Hepatocyte (in vitro differentiated cells): ENCODE measurements at regions not wholly inside any gene's neighbourhood (a gene's known extent, or its start where the extent isn't known, plus 50 kb on each side); places are given as distances from the start of the nearest gene placed in this dataset.

Experiments
- DNase-seq: peaks from one replicate; pipeline ENCODE4 v3.0.0-alpha.2; 2016; ENCODE audit warnings: low spot score
- H2AFZ ChIP-seq: fragments of 200-600 bp; sonication (generic); 2 replicates; pipeline ENCODE4 v1.6.0; 2016; ENCODE audit warnings: antibody characterized with exemption, mild to moderate bottlenecking
- H3K27ac ChIP-seq: fragments of 200-600 bp; sonication (generic); 2 replicates; pipeline ENCODE4 v1.5.1; 2016; ENCODE audit warnings: mild to moderate bottlenecking
- H3K27me3 ChIP-seq: fragments of 200-600 bp; sonication (generic); 2 replicates; pipeline ENCODE4 v1.6.1; 2016
- H3K36me3 ChIP-seq: fragments of 200-600 bp; sonication (generic); replicated peaks from 2 replicates; pipeline ENCODE4 v1.5.1; 2016; ENCODE audit warnings: low read depth; ENCODE audit not compliant: insufficient read depth
- H3K4me1 ChIP-seq: fragments of 200-600 bp; sonication (generic); 2 replicates; pipeline ENCODE4 v1.5.1; 2016; ENCODE audit warnings: mild to moderate bottlenecking, moderate library complexity; ENCODE audit not compliant: insufficient read depth
- H3K4me2 ChIP-seq: fragments of 200-600 bp; sonication (generic); 2 replicates; pipeline ENCODE4 v1.6.0; 2016
- H3K4me3 ChIP-seq: fragments of 200-600 bp; sonication (generic); 2 replicates; pipeline ENCODE4 v1.5.1; 2016; ENCODE audit warnings: mild to moderate bottlenecking
- H3K79me2 ChIP-seq: fragments of 200-600 bp; sonication (generic); 2 replicates; pipeline ENCODE4 v1.6.0; 2017; ENCODE audit warnings: mild to moderate bottlenecking
- H3K9me2 ChIP-seq: fragments of 200-600 bp; sonication (generic); replicated peaks from 2 replicates; pipeline ENCODE4 v1.6.0; 2017; ENCODE audit warnings: mild to moderate bottlenecking; ENCODE audit not compliant: insufficient read depth
- H3K9me3 ChIP-seq: fragments of 200-600 bp; sonication (generic); 2 replicates; pipeline ENCODE4 v1.5.1; 2016; ENCODE audit warnings: low read depth, mild to moderate bottlenecking
- H4K20me1 ChIP-seq: fragments of 200-600 bp; sonication (generic); 2 replicates; pipeline ENCODE4 v1.6.0; 2016; ENCODE audit warnings: mild to moderate bottlenecking; ENCODE audit not compliant: insufficient read depth, poor library complexity, severe bottlenecking
- EZH2 ChIP-seq: fragments of 200-600 bp; sonication (generic); IDR thresholded peaks from 2 replicates; pipeline ENCODE4 v1.6.1; 2016; ENCODE audit warnings: antibody characterized with exemption, mild to moderate bottlenecking, borderline replicate concordance
- EZH2phosphoT487 ChIP-seq: fragments of 200-600 bp; sonication (generic); IDR thresholded peaks from one replicate; pipeline ENCODE4 v1.6.1; 2018; ENCODE audit warnings: antibody characterized with exemption, mild to moderate bottlenecking, low read depth, moderate library complexity; ENCODE audit not compliant: unreplicated experiment, severe bottlenecking
- WGBS: methylation state at CpG from one replicate; pipeline ENCODE4 v1.1.6; 2016; ENCODE audit warnings: low lambda C conversion rate; ENCODE audit errors: missing lambda C conversion rate; 5-methylcytosine and 5-hydroxymethylcytosine counted together
- TF ChIP-seq, protein P1 (sequence below): fragments of 200-600 bp; sonication (generic); IDR thresholded peaks from 2 replicates; pipeline ENCODE4 v1.5.1; 2016; ENCODE audit warnings: antibody characterized with exemption, mild to moderate bottlenecking; ENCODE audit not compliant: poor library complexity

DNA sequence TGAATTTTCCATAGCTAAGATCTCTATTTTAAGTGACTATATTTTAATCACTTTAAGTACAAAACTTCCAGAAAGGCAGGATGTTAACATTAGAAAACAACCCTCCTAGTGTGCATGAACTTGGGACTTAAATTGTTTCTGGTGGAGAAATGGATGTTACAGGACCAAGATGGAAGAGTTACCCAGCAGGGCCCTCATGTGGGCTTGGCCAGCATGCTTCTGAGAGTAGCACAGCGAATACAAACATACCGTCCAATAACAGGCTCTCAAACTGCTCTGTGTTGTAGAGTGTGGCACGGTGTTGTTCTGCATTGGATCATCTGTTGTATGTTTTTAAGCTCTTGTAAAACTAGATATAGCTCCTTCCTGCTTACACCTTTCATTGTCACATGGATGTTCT is 346.1 kb upstream of the SMIM21 start:
- no peak overlapping the region for H2AFZ ChIP-seq
- WGBS = 57% methylated on average over 3 of the region's 3 CpGs
- DNase-seq = no peak

DNA sequence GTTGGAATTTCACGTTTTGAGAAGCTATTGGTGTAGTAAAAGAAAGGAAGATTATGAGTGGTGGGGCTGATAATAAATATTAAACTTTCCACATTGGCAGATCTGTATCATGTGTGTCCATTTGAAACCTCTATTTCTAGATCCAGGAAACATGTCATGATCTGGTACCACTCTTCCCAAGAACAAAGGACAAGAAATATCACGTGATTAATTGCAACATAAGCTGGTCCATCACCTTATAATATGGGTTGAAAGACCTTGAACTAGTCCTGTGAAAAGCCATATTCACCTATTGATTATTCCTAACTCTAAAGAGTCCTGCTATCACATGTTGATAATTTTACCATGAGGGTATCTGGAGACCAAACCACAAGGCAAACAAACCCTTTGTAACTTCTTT is 335.3 kb upstream of the SMIM21 start:
- no peak overlapping the region for H2AFZ ChIP-seq
- H3K4me2 ChIP-seq = no peak overlapping the region
- no peaks in the 10 kb centered on the region for H4K20me1 ChIP-seq
- no peaks in the 10 kb centered on the region for H3K9me3 ChIP-seq
- TF ChIP-seq EZH2phosphoT487 = no peak
- TF ChIP-seq, protein P1, sequence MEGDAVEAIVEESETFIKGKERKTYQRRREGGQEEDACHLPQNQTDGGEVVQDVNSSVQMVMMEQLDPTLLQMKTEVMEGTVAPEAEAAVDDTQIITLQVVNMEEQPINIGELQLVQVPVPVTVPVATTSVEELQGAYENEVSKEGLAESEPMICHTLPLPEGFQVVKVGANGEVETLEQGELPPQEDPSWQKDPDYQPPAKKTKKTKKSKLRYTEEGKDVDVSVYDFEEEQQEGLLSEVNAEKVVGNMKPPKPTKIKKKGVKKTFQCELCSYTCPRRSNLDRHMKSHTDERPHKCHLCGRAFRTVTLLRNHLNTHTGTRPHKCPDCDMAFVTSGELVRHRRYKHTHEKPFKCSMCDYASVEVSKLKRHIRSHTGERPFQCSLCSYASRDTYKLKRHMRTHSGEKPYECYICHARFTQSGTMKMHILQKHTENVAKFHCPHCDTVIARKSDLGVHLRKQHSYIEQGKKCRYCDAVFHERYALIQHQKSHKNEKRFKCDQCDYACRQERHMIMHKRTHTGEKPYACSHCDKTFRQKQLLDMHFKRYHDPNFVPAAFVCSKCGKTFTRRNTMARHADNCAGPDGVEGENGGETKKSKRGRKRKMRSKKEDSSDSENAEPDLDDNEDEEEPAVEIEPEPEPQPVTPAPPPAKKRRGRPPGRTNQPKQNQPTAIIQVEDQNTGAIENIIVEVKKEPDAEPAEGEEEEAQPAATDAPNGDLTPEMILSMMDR = no peak
- no peak for TF ChIP-seq EZH2
- no peaks in the 10 kb centered on the region for H3K4me1 ChIP-seq
- 80% methylated on average over 2 of the region's 2 CpGs for WGBS
- H3K9me2 ChIP-seq = no peaks in the 10 kb centered on the region
- H3K4me3 ChIP-seq = no peak overlapping the region
- no peak overlapping the region for H3K27ac ChIP-seq
- no peak for DNase-seq
- no peaks in the 10 kb centered on the region for H3K27me3 ChIP-seq
- H3K79me2 ChIP-seq = no peaks in the 10 kb centered on the region
- H3K36me3 ChIP-seq = no peaks in the 10 kb centered on the region

More for the DNA sequence above, 346.1 kb upstream of the SMIM21 start:
- TF ChIP-seq, protein P1 = peak; percentile 12
- TF ChIP-seq EZH2 = no peak
- TF ChIP-seq EZH2phosphoT487 = no peak
- Histone ChIP-seq H3K9me3 (no peaks in the 10 kb centered on the region), H3K36me3 (no peaks in the 10 kb centered on the region), H3K27me3 (no peaks in the 10 kb centered on the region), H3K4me3 (no peak overlapping the region), H4K20me1 (no peaks in the 10 kb centered on the region), H3K27ac (no peak overlapping the region), H3K79me2 (no peaks in the 10 kb centered on the region), H3K9me2 (no peaks in the 10 kb centered on the region), H3K4me1 (no peaks in the 10 kb centered on the region), H3K4me2 (no peak overlapping the region)

- no peaks in the 10 kb centered on the region for H3K79me2 ChIP-seq
- no peak overlapping the region for H2AFZ ChIP-seq
- 88% methylated on average over 1 of the region's 1 CpG for WGBS
- no peaks in the 10 kb centered on the region for H3K4me1 ChIP-seq
- no peak overlapping the region for H3K27ac ChIP-seq
- no peak for TF ChIP-seq EZH2phosphoT487
- TF ChIP-seq, protein P1 = no peak
- TF ChIP-seq EZH2 = no peak
- DNase-seq = no peak
- no peaks in the 10 kb centered on the region for H3K27me3 ChIP-seq
- H4K20me1 ChIP-seq = no peaks in the 10 kb centered on the region
- no peaks in the 10 kb centered on the region for H3K9me3 ChIP-seq
- no peaks in the 10 kb centered on the region for H3K36me3 ChIP-seq
- no peak overlapping the region for H3K4me3 ChIP-seq
- H3K9me2 ChIP-seq = no peaks in the 10 kb centered on the region
- no peak overlapping the region for H3K4me2 ChIP-seq
Observed at GRCh38 chr18:75760208-75760607, 332.7 kb upstream of the SMIM21 start.

DNA sequence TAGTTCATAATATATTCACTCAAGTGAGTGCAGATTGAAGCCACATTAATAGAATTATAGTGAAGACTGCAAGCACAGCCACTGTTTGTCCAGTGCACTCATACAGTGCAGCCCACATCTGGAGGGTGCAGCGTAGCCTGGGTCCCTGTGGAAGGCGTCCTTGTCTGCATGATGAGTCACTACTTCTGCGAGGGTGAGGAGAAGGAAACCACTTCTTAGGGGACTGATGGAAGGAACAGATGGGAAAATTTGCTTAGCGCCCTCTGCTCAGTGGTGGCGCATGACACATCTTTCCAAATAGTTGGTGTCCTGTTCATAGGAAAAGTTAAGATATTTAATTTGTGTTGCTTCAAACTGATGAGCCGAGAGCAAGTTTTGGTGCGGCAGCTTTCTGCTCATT is 330.4 kb upstream of the SMIM21 start:
- no peaks in the 10 kb centered on the region for H4K20me1 ChIP-seq
- H3K9me2 ChIP-seq = no peaks in the 10 kb centered on the region
- DNase-seq = no peak
- H2AFZ ChIP-seq = no peak overlapping the region
- H3K4me2 ChIP-seq = no peak overlapping the region
- 65% methylated on average over 7 of the region's 7 CpGs for WGBS
- H3K9me3 ChIP-seq = no peaks in the 10 kb centered on the region
- H3K4me1 ChIP-seq = no peaks in the 10 kb centered on the region
- no peaks in the 10 kb centered on the region for H3K79me2 ChIP-seq
- no peak overlapping the region for H3K4me3 ChIP-seq
- TF ChIP-seq, protein P1 = no peak
- no peaks in the 10 kb centered on the region for H3K27me3 ChIP-seq
- no peaks in the 10 kb centered on the region for H3K36me3 ChIP-seq
- no peak overlapping the region for H3K27ac ChIP-seq
